ENCODE measurements at regions not wholly inside any gene's neighbourhood (a gene's known extent, or its start where the extent isn't known, plus 50 kb on each side); places are given as distances from the start of the nearest gene placed in this dataset.

DNA sequence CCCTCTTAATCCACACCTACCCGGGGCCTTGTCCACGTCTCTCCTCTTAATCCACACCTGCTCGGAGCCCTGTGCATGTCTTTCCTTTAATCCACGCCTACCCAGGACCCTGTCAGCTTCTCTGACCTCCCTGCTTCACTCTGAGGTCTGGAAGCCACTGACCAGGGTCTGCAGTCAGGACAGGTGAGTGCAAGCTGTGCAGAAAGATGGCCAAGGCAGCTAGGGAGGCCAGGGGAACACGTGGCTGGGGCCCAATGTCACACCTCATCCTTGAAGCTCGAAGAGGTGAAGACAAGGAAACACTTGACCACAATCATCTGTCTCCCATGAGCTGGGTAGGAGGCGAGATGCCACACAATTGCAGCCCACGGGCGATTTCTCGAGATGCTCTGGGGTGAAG lies 1516.9 kb downstream of the BRD1 start (continued):
- TF ChIP-seq, protein P1, sequence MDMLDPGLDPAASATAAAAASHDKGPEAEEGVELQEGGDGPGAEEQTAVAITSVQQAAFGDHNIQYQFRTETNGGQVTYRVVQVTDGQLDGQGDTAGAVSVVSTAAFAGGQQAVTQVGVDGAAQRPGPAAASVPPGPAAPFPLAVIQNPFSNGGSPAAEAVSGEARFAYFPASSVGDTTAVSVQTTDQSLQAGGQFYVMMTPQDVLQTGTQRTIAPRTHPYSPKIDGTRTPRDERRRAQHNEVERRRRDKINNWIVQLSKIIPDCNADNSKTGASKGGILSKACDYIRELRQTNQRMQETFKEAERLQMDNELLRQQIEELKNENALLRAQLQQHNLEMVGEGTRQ (IDR thresholded peaks at IDR 0.05; ENCODE audit: low read depth, low read length) = no peak
- TF ChIP-seq, protein P1 (CRISPR knock-in tag; IDR thresholded peaks at IDR 0.05; ENCODE audit: borderline replicate concordance) = no peak
- TF ChIP-seq TARDBP (CRISPR knock-in tag; IDR thresholded peaks at IDR 0.05) (no peak), FOXK1 (CRISPR knock-in tag; IDR thresholded peaks at IDR 0.05; ENCODE audit: borderline replicate concordance, low read depth) (no peak)

DNA sequence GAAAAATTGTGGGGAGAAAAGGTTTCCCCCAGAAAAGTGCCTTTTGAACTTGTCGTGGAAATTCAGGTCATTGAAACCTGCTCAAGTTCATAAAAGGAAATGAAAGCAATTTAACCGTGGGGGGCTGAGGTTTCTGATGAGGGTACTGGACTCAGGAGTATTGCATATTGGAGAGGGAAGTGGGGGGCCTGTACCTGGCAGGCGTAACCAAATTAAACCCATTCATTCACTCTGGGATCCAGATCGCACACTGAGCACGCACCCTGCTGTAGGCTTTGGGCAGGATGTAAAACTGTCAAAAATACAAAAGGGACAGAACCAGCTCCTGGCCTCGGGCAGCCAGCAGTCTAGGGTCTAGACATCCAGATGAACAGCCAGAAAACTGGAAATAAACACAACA lies 1517.4 kb downstream of the BRD1 start:
- H4K20me1 ChIP-seq (ENCODE audit: insufficient read depth, low read length) = no peaks in the 10 kb centered on the region
- H2AFZ ChIP-seq (ENCODE audit: low read length) = no peak overlapping the region
- POLR2A ChIA-PET = no interaction called here
- intact Hi-C loops (cut with micrococcal nuclease; ENCODE audit: unreplicated experiment) (no loop called here), in situ Hi-C loops (cut with HindIII; ENCODE audit: extremely low pct_ligation_motif_present, low pct_unique_long_range_greater_than_20kb) (no loop called here)
- H3K36me3 ChIP-seq (replicated peaks in 1 of 2; ENCODE audit: control insufficient read depth in 1 of 2, insufficient read depth in 2 of 2, low read length in 2 of 2) = no peaks in the 10 kb centered on the region
- no peak overlapping the region for H3K4me2 ChIP-seq (ENCODE audit: low read depth, low read length)
- H3K9me3 ChIP-seq (ENCODE audit: low read length) = peaks cover 18% of the 10 kb centered on the region; the same call in 1 of the 2 replicates
- 21% methylated on average over 6 of the region's 6 CpGs for WGBS (ENCODE audit: low lambda C conversion rate)
- FAIRE-seq = no peak
- H3K4me3 ChIP-seq (replicated peaks in 1 of 3; ENCODE audit: insufficient read depth in 1 of 3, low read depth in 2 of 3, low read length in 3 of 3) = no peak overlapping the region
- H3K27ac ChIP-seq (ENCODE audit: extremely low read length, insufficient read depth, low read length) = no peak overlapping the region
- peaks cover 0 to 26% of the 10 kb centered on the region in 2 experiments; a peak in 3 of 5 replicates for H3K27me3 ChIP-seq (ENCODE audit: control insufficient read depth in 1 of 2, insufficient read depth in 2 of 2, low read length in 2 of 2)
- no peaks in the 10 kb centered on the region for H3K4me1 ChIP-seq (ENCODE audit: insufficient read depth, low read length)
- no peak overlapping the region for H3K9ac ChIP-seq (ENCODE audit: insufficient read depth, low read depth, low read length)
- no TSS peak for BruUV-seq (replicated peaks)
- no peak for DNase-seq (ENCODE audit: low spot score)
- no peaks in the 10 kb centered on the region for H3K79me2 ChIP-seq (ENCODE audit: insufficient read depth, low read length)
- CTCF ChIA-PET (ENCODE audit: low intra/inter-chr PET ratio, low total read pairs) = no interaction called here
- ATAC-seq = no peak
- TF ChIP-seq ZNF432 (CRISPR knock-in tag; IDR thresholded peaks at IDR 0.05; ENCODE audit: borderline replicate concordance) = no peak
- TF ChIP-seq SMARCE1 (IDR thresholded peaks at IDR 0.05; ENCODE audit: borderline replicate concordance) = no peak
- no peak for TF ChIP-seq RBFOX2 (IDR thresholded peaks at IDR 0.05; ENCODE audit: low read depth, low read length)
- TF ChIP-seq ZNF333 (CRISPR knock-in tag; IDR thresholded peaks at IDR 0.05; ENCODE audit: borderline replicate concordance) = no peak
- no peak for TF ChIP-seq ZNF225 (CRISPR knock-in tag; IDR thresholded peaks at IDR 0.05)
- TF ChIP-seq, protein P2, sequence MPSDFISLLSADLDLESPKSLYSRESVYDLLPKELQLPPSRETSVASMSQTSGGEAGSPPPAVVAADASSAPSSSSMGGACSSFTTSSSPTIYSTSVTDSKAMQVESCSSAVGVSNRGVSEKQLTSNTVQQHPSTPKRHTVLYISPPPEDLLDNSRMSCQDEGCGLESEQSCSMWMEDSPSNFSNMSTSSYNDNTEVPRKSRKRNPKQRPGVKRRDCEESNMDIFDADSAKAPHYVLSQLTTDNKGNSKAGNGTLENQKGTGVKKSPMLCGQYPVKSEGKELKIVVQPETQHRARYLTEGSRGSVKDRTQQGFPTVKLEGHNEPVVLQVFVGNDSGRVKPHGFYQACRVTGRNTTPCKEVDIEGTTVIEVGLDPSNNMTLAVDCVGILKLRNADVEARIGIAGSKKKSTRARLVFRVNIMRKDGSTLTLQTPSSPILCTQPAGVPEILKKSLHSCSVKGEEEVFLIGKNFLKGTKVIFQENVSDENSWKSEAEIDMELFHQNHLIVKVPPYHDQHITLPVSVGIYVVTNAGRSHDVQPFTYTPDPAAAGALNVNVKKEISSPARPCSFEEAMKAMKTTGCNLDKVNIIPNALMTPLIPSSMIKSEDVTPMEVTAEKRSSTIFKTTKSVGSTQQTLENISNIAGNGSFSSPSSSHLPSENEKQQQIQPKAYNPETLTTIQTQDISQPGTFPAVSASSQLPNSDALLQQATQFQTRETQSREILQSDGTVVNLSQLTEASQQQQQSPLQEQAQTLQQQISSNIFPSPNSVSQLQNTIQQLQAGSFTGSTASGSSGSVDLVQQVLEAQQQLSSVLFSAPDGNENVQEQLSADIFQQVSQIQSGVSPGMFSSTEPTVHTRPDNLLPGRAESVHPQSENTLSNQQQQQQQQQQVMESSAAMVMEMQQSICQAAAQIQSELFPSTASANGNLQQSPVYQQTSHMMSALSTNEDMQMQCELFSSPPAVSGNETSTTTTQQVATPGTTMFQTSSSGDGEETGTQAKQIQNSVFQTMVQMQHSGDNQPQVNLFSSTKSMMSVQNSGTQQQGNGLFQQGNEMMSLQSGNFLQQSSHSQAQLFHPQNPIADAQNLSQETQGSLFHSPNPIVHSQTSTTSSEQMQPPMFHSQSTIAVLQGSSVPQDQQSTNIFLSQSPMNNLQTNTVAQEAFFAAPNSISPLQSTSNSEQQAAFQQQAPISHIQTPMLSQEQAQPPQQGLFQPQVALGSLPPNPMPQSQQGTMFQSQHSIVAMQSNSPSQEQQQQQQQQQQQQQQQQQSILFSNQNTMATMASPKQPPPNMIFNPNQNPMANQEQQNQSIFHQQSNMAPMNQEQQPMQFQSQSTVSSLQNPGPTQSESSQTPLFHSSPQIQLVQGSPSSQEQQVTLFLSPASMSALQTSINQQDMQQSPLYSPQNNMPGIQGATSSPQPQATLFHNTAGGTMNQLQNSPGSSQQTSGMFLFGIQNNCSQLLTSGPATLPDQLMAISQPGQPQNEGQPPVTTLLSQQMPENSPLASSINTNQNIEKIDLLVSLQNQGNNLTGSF (CRISPR knock-in tag; IDR thresholded peaks at IDR 0.05) = no peak
- no peak for TF ChIP-seq MATR3 (CRISPR knock-in tag; IDR thresholded peaks at IDR 0.05)
- TF ChIP-seq, protein P3, sequence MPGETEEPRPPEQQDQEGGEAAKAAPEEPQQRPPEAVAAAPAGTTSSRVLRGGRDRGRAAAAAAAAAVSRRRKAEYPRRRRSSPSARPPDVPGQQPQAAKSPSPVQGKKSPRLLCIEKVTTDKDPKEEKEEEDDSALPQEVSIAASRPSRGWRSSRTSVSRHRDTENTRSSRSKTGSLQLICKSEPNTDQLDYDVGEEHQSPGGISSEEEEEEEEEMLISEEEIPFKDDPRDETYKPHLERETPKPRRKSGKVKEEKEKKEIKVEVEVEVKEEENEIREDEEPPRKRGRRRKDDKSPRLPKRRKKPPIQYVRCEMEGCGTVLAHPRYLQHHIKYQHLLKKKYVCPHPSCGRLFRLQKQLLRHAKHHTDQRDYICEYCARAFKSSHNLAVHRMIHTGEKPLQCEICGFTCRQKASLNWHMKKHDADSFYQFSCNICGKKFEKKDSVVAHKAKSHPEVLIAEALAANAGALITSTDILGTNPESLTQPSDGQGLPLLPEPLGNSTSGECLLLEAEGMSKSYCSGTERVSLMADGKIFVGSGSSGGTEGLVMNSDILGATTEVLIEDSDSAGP (CRISPR knock-in tag; IDR thresholded peaks at IDR 0.05; ENCODE audit: borderline replicate concordance) = no peak
- no peak for TF ChIP-seq SNAI1 (CRISPR knock-in tag; IDR thresholded peaks at IDR 0.05; ENCODE audit: borderline replicate concordance)
- no peak for TF ChIP-seq ZNF607 (CRISPR knock-in tag; IDR thresholded peaks at IDR 0.05; ENCODE audit: borderline replicate concordance)
- TF ChIP-seq ZNF33B (CRISPR knock-in tag; IDR thresholded peaks at IDR 0.05) = no peak
- no peak for TF ChIP-seq KDM5B (CRISPR knock-in tag; IDR thresholded peaks at IDR 0.05; ENCODE audit: borderline replicate concordance)

All from HepG2 (cell line).